ENCODE measurements at regions not wholly inside any gene's neighbourhood (a gene's known extent, or its start where the extent isn't known, plus 50 kb on each side); places are given as distances from the start of the nearest gene placed in this dataset.

GRCh38 chr18:42604820-42605219 lies 510.7 kb downstream of the RIT2 start:
- H3K4me1 Mint-ChIP-seq (ENCODE audit: low read depth, unreplicated experiment): no peaks in the 10 kb centered on the region
- no peaks in the 10 kb centered on the region for H3K36me3 Mint-ChIP-seq (ENCODE audit: insufficient read depth, unreplicated experiment)
- no peak for DNase-seq
- no peak overlapping the region for H3K27ac Mint-ChIP-seq (ENCODE audit: unreplicated experiment)
- BruUV-seq (replicated peaks): no TSS peak
- peaks cover 3% of the 10 kb centered on the region for H3K9me3 Mint-ChIP-seq (ENCODE audit: low read depth, unreplicated experiment)
- no peaks in the 10 kb centered on the region for H3K27me3 Mint-ChIP-seq (ENCODE audit: unreplicated experiment)
- H3K4me3 Mint-ChIP-seq (ENCODE audit: low read depth, unreplicated experiment): no peak overlapping the region
- TF ChIP-seq CTCF (IDR thresholded peaks at IDR 0.05; ENCODE audit: unreplicated experiment): no peak
- intact Hi-C loops (cut with micrococcal nuclease; ENCODE audit: unreplicated experiment): no loop called here
- CTCF ChIA-PET: interaction anchor here (0.6 kb wide), 1 partner anchor 823 kb away, joined by 3 read pairs; no protein-coding TSS in a partner anchor

GRCh38 chr18:42606886-42607495 lies 508.5 kb downstream of the RIT2 start:
- TF ChIP-seq CTCF (IDR thresholded peaks at IDR 0.05; ENCODE audit: unreplicated experiment): no peak
- no peak overlapping the region for H3K4me3 Mint-ChIP-seq (ENCODE audit: low read depth, unreplicated experiment)
- no peaks in the 10 kb centered on the region for H3K36me3 Mint-ChIP-seq (ENCODE audit: insufficient read depth, unreplicated experiment)
- no peaks in the 10 kb centered on the region for H3K4me1 Mint-ChIP-seq (ENCODE audit: low read depth, unreplicated experiment)
- no peak for DNase-seq
- no peaks in the 10 kb centered on the region for H3K27me3 Mint-ChIP-seq (ENCODE audit: unreplicated experiment)
- BruUV-seq (replicated peaks): no TSS peak
- no peak overlapping the region for H3K27ac Mint-ChIP-seq (ENCODE audit: unreplicated experiment)
- peaks cover 5% of the 10 kb centered on the region for H3K9me3 Mint-ChIP-seq (ENCODE audit: low read depth, unreplicated experiment)
- intact Hi-C loops (cut with micrococcal nuclease; ENCODE audit: unreplicated experiment): no loop called here
- CTCF ChIA-PET: no interaction called here

GRCh38 chr18:42611134-42611533 lies 504.4 kb downstream of the RIT2 start:
- no peak for TF ChIP-seq CTCF (IDR thresholded peaks at IDR 0.05; ENCODE audit: unreplicated experiment)
- Mint-ChIP-seq H3K36me3 (ENCODE audit: insufficient read depth, unreplicated experiment) (no peaks in the 10 kb centered on the region), H3K9me3 (ENCODE audit: low read depth, unreplicated experiment) (peaks cover 6% of the 10 kb centered on the region), H3K27ac (ENCODE audit: unreplicated experiment) (no peak overlapping the region), H3K4me1 (ENCODE audit: low read depth, unreplicated experiment) (no peaks in the 10 kb centered on the region), H3K4me3 (ENCODE audit: low read depth, unreplicated experiment) (no peak overlapping the region), H3K27me3 (ENCODE audit: unreplicated experiment) (no peaks in the 10 kb centered on the region)
- CTCF ChIA-PET: no interaction called here
- intact Hi-C loops (cut with micrococcal nuclease; ENCODE audit: unreplicated experiment): no loop called here
- DNase-seq: no peak
- no TSS peak for BruUV-seq (replicated peaks)

- intact Hi-C loops (cut with micrococcal nuclease; ENCODE audit: unreplicated experiment): no loop called here
- no TSS peak for BruUV-seq (replicated peaks)
- H3K4me3 Mint-ChIP-seq (ENCODE audit: low read depth, unreplicated experiment): no peak overlapping the region
- no peak overlapping the region for H3K27ac Mint-ChIP-seq (ENCODE audit: unreplicated experiment)
- H3K4me1 Mint-ChIP-seq (ENCODE audit: low read depth, unreplicated experiment): no peaks in the 10 kb centered on the region
- no peaks in the 10 kb centered on the region for H3K36me3 Mint-ChIP-seq (ENCODE audit: insufficient read depth, unreplicated experiment)
- peaks cover 14% of the 10 kb centered on the region for H3K9me3 Mint-ChIP-seq (ENCODE audit: low read depth, unreplicated experiment)
- H3K27me3 Mint-ChIP-seq (ENCODE audit: unreplicated experiment): no peaks in the 10 kb centered on the region
- no peak for DNase-seq
- no peak for TF ChIP-seq CTCF (IDR thresholded peaks at IDR 0.05; ENCODE audit: unreplicated experiment)
- CTCF ChIA-PET: no interaction called here
These were observed 500.7 kb downstream of the RIT2 start for GRCh38 chr18:42614619-42615293.
